ENCODE measurements at regions not wholly inside any gene's neighbourhood (a gene's known extent, or its start where the extent isn't known, plus 50 kb on each side); places are given as distances from the start of the nearest gene placed in this dataset.

DNA sequence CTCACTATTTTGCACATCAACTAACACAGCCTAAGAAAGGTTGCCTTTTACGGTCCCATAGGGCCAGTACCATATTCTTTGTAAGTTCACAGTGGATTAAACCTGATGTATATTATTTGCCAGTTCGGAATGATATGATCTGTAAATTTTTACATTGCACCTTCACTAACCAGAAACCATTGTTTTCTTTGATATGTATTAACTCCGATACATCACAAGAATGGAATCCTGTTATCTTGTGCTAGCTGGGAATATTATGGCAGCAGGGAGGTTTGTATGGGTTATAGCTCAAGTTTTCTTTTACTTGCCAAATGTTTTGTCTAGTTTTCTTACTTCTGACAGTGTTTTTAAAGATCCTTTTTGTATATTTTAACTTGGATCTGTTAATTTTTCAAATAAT lies 51.4 kb upstream of the S1PR1 start:
- no peak overlapping the region for H3K9ac ChIP-seq (ENCODE audit: extremely low read depth, low read length, poor library complexity, severe bottlenecking)
- DNase-seq: no peak
- no peak overlapping the region for H3K27ac ChIP-seq (ENCODE audit: low read depth, low read length)
- no peaks in the 10 kb centered on the region for H3K27me3 ChIP-seq (ENCODE audit: control insufficient read depth, insufficient read depth, low read length, poor library complexity, severe bottlenecking)
- H3K4me3 ChIP-seq (ENCODE audit: low read length): no peak overlapping the region
- peaks cover 3% of the 10 kb centered on the region for H3K4me1 Mint-ChIP-seq
- H3K4me1 ChIP-seq (ENCODE audit: control insufficient read depth, insufficient read depth, low read length): no peaks in the 10 kb centered on the region
- H3K9me3 Mint-ChIP-seq: no peaks in the 10 kb centered on the region
- WGBS, 2 experiments (ENCODE audit: insufficient coverage in 1 of 2, insufficient read length in 1 of 2): 100% methylated on average over 3 of the region's 3 CpGs; no CpG with 5 or more reads in 1 of the 2 experiments
- TF ChIP-seq, protein P1, sequence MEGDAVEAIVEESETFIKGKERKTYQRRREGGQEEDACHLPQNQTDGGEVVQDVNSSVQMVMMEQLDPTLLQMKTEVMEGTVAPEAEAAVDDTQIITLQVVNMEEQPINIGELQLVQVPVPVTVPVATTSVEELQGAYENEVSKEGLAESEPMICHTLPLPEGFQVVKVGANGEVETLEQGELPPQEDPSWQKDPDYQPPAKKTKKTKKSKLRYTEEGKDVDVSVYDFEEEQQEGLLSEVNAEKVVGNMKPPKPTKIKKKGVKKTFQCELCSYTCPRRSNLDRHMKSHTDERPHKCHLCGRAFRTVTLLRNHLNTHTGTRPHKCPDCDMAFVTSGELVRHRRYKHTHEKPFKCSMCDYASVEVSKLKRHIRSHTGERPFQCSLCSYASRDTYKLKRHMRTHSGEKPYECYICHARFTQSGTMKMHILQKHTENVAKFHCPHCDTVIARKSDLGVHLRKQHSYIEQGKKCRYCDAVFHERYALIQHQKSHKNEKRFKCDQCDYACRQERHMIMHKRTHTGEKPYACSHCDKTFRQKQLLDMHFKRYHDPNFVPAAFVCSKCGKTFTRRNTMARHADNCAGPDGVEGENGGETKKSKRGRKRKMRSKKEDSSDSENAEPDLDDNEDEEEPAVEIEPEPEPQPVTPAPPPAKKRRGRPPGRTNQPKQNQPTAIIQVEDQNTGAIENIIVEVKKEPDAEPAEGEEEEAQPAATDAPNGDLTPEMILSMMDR (conservative IDR thresholded peaks at IDR 0.05): no peak
- H3K27ac Mint-ChIP-seq: no peak overlapping the region
- no peaks in the 10 kb centered on the region for H3K36me3 ChIP-seq (ENCODE audit: control insufficient read depth, insufficient read depth, low read length)
- no peaks in the 10 kb centered on the region for H3K9me3 ChIP-seq (ENCODE audit: control insufficient read depth, low read length)
- H3K27me3 Mint-ChIP-seq (ENCODE audit: insufficient read depth): peaks cover 5% of the 10 kb centered on the region
- no peak overlapping the region for H3K4me3 Mint-ChIP-seq
- H3K36me3 Mint-ChIP-seq (ENCODE audit: low read depth): no peaks in the 10 kb centered on the region

DNA sequence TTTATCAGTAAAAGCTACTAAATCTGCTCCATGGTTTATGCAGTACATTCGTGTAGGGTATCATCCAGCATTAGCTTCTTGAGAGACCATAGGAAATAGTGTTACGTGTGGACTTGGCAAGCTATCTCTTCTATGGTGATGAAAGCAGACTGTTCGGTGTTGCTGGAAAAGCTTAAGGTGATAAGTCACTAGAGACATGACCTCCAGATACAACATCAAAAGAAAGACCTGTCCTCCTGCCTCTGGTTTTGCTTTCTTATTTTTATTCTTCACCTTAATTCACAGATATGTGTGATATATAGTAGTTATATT lies 53.5 kb upstream of the S1PR1 start:
- no peak for DNase-seq
- Mint-ChIP-seq H3K4me3 (no peak overlapping the region), H3K27me3 (ENCODE audit: insufficient read depth) (peaks cover 5% of the 10 kb centered on the region), H3K36me3 (ENCODE audit: low read depth) (no peaks in the 10 kb centered on the region), H3K27ac (no peak overlapping the region), H3K9me3 (no peaks in the 10 kb centered on the region), H3K4me1 (peaks cover 3% of the 10 kb centered on the region)
- 65 to 91% methylated on average over 2 to 3 of the region's 3 CpGs for WGBS, 2 experiments (ENCODE audit: insufficient coverage in 1 of 2, insufficient read length in 1 of 2)
- Histone ChIP-seq H3K9me3 (ENCODE audit: control insufficient read depth, low read length) (no peaks in the 10 kb centered on the region), H3K36me3 (ENCODE audit: control insufficient read depth, insufficient read depth, low read length) (no peaks in the 10 kb centered on the region), H3K4me3 (ENCODE audit: low read length) (no peak overlapping the region), H3K4me1 (ENCODE audit: control insufficient read depth, insufficient read depth, low read length) (no peaks in the 10 kb centered on the region), H3K27ac (ENCODE audit: low read depth, low read length) (no peak overlapping the region), H3K27me3 (ENCODE audit: control insufficient read depth, insufficient read depth, low read length, poor library complexity, severe bottlenecking) (no peaks in the 10 kb centered on the region), H3K9ac (ENCODE audit: extremely low read depth, low read length, poor library complexity, severe bottlenecking) (no peak overlapping the region)
- TF ChIP-seq, protein P1 (conservative IDR thresholded peaks at IDR 0.05): no peak

DNA sequence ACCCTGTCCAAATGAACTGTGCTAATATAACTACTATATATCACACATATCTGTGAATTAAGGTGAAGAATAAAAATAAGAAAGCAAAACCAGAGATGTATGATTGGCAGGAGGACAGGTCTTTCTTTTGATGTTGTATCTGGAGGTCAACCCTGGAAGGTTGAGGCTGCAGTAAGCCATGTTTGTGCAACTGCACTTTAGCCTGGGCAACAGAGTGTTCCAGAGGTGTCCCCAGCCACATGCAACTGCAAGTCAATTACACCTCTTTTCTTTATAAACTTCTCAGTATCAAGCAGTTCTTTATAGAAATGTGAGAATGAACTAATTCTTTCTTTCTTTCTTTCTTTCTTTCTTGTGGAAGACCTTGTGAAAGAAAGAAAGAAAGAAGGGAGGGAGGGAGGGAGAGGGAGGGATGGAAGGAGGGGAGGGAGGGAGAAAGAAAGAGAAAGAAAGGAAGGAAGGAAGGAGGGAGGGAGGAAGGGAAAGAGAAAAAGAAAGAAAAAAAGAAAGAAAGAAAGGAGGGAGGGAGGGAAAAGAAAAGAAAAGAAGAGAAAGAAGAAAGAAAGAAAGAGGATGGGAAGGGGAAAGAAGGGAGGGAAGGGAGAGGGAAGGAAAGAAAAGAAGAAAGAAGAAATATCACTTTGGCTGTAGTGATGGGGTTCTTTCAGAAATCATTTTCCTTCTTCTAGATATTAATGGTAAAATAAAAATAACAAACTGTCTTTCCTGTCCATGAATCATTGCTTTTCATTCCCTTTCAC lies 54.0 kb upstream of the S1PR1 start:
- Mint-ChIP-seq H3K27me3 (ENCODE audit: insufficient read depth) (peaks cover 5% of the 10 kb centered on the region), H3K27ac (no peak overlapping the region), H3K4me1 (peaks cover 3% of the 10 kb centered on the region), H3K4me3 (no peak overlapping the region), H3K36me3 (ENCODE audit: low read depth) (no peaks in the 10 kb centered on the region), H3K9me3 (no peaks in the 10 kb centered on the region)
- no peaks in the 10 kb centered on the region for H3K4me1 ChIP-seq (ENCODE audit: control insufficient read depth, insufficient read depth, low read length)
- H3K27ac ChIP-seq (ENCODE audit: low read depth, low read length): no peak overlapping the region
- no peak for DNase-seq
- no peaks in the 10 kb centered on the region for H3K27me3 ChIP-seq (ENCODE audit: control insufficient read depth, insufficient read depth, low read length, poor library complexity, severe bottlenecking)
- no peaks in the 10 kb centered on the region for H3K36me3 ChIP-seq (ENCODE audit: control insufficient read depth, insufficient read depth, low read length)
- TF ChIP-seq, protein P1 (conservative IDR thresholded peaks at IDR 0.05): no peak
- H3K9me3 ChIP-seq (ENCODE audit: control insufficient read depth, low read length): no peaks in the 10 kb centered on the region
- no peak overlapping the region for H3K4me3 ChIP-seq (ENCODE audit: low read length)
- H3K9ac ChIP-seq (ENCODE audit: extremely low read depth, low read length, poor library complexity, severe bottlenecking): no peak overlapping the region
